K562 (cell line): ENCODE measurements at regions not wholly inside any gene's neighbourhood (a gene's known extent, or its start where the extent isn't known, plus 50 kb on each side); places are given as distances from the start of the nearest gene placed in this dataset.

ENCODE experiments used
- BCL6 ChIP-seq: fragments of 250-450 bp; sonication (Bioruptor Pico); IDR thresholded peaks from 2 replicates; pipeline ENCODE4 v1.4.0; 2020
- CEBPZ ChIP-seq: fragments of 150-350 bp; IDR thresholded peaks from 2 replicates; pipeline ENCODE4 v1.6.1; 2014; ENCODE audit warnings: low read depth, mild to moderate bottlenecking, low read length, borderline replicate concordance
- FOXA1 ChIP-seq: fragments of 450-650 bp; IDR thresholded peaks from 2 replicates; pipeline ENCODE4 v1.6.1; 2016; ENCODE audit warnings: mild to moderate bottlenecking, borderline replicate concordance
- HSF4 ChIP-seq: fragments of 250-450 bp; sonication (Bioruptor Pico); IDR thresholded peaks from 2 replicates; pipeline ENCODE4 v2.1.2; 2022; ENCODE audit warnings: mild to moderate bottlenecking, moderate library complexity, borderline replicate concordance
- NR4A1 ChIP-seq, 2 experiments: fragments of 250-450 bp in 1 of 2; fragments of 450-650 bp in 1 of 2; sonication (Bioruptor Pico) in 1 of 2; IDR thresholded peaks; 2 replicates each; pipeline versions ENCODE4 v1.4.0 to v1.6.1; 2016 to 2020; ENCODE audit warnings: mild to moderate bottlenecking in 2 of 2, missing compliant biosample characterization in 1 of 2, missing genetic modification characterization in 1 of 2, moderate library complexity in 1 of 2
- RERE ChIP-seq: sonication (generic); formaldehyde crosslinking; IDR thresholded peaks from 2 replicates; pipeline ENCODE4 v1.8.0; 2023; ENCODE audit warnings: missing genetic modification reagents, mild to moderate bottlenecking, borderline replicate concordance
- SRF ChIP-seq, 2 experiments: fragments of 250-450, 450-650 bp in 1 of 2; sonication (Bioruptor Pico) in 1 of 2; sonication (generic) in 1 of 2; formaldehyde crosslinking; IDR thresholded peaks; 2 replicates each; pipeline versions ENCODE4 v1.5.0 to v1.5.1; 2020 to 2022; ENCODE audit warnings: mild to moderate bottlenecking in 1 of 2, missing genetic modification reagents in 1 of 2
- ZNF134 ChIP-seq: fragments of 250-450 bp; sonication (Bioruptor Pico); conservative IDR thresholded peaks from 2 replicates; pipeline ENCODE4 v1.4.0; 2020
- ZNF175 ChIP-seq: fragments of 200-800 bp; sonication (Bioruptor generic); IDR thresholded peaks from 2 replicates; pipeline ENCODE4 v1.6.1; 2016; ENCODE audit warnings: low read depth, mild to moderate bottlenecking, missing genetic modification characterization, missing compliant biosample characterization
- ZNF668 ChIP-seq: fragments of 250-450 bp; sonication (Bioruptor Pico); IDR thresholded peaks from 2 replicates; pipeline ENCODE4 v1.8.0; 2022; ENCODE audit warnings: mild to moderate bottlenecking, inconsistent platforms
- TF ChIP-seq, protein P1 (sequence below), 3 experiments: IDR thresholded peaks in 2 of 3; conservative IDR thresholded peaks in 1 of 3; 2 replicates each; pipeline ENCODE4 v1.5.1; 2011 to 2012; ENCODE audit warnings: low read length in 3 of 3, mild to moderate bottlenecking in 3 of 3, control low read depth in 2 of 3, improper control_type of control experiment in 1 of 3, inconsistent platforms in 1 of 3, low read depth in 1 of 3, mixed read lengths in 1 of 3, moderate library complexity in 1 of 3; ENCODE audit not compliant: insufficient read depth in 2 of 3

DNA sequence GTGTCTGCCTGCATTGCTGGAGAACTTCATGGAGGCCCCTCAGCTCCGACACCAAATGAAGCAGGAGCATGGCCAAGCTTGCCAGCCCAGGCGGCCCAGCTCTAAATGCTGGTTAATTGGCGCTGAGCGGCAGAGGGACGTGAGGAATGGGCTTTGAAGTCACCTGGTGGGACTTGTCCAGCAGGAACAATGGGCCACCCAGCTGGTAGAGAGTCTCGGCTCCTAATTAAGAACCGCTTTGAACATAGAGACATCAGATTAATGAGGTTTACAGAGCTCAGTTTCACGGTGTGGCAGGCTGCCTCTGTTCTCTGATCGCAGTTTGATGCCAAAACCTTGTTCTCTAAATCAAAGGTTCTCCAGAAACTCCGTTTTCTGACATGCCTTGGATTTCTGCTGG lies 77.5 kb upstream of the LINGO1 start:
- TF ChIP-seq ZNF134 (CRISPR knock-in tag) (no peak), BCL6 (no peak), NR4A1 (CRISPR knock-in tag; IDR thresholded peaks at IDR 0.05) (no peak), NR4A1 (tag; IDR thresholded peaks at IDR 0.05) (no peak), CEBPZ (no peak), ZNF175 (CRISPR knock-in tag) (no peak), RERE (CRISPR knock-in tag) (no peak), HSF4 (CRISPR knock-in tag) (no peak), SRF (CRISPR knock-in tag; IDR thresholded peaks at IDR 0.05) (no peak), FOXA1 (no peak), ZNF668 (CRISPR knock-in tag) (no peak)
- TF ChIP-seq, protein P1, sequence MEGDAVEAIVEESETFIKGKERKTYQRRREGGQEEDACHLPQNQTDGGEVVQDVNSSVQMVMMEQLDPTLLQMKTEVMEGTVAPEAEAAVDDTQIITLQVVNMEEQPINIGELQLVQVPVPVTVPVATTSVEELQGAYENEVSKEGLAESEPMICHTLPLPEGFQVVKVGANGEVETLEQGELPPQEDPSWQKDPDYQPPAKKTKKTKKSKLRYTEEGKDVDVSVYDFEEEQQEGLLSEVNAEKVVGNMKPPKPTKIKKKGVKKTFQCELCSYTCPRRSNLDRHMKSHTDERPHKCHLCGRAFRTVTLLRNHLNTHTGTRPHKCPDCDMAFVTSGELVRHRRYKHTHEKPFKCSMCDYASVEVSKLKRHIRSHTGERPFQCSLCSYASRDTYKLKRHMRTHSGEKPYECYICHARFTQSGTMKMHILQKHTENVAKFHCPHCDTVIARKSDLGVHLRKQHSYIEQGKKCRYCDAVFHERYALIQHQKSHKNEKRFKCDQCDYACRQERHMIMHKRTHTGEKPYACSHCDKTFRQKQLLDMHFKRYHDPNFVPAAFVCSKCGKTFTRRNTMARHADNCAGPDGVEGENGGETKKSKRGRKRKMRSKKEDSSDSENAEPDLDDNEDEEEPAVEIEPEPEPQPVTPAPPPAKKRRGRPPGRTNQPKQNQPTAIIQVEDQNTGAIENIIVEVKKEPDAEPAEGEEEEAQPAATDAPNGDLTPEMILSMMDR (IDR thresholded peaks at IDR 0.05 in 2 of 3, conservative IDR thresholded peaks at IDR 0.05 in 1 of 3; ENCODE audit: insufficient read depth in 2 of 3, low read depth in 1 of 3, low read length in 3 of 3) = no peak
